ENCODE measurements at regions not wholly inside any gene's neighbourhood (a gene's known extent, or its start where the extent isn't known, plus 50 kb on each side); places are given as distances from the start of the nearest gene placed in this dataset.

GRCh38 chr10:7507887-7508726, 97.3 kb upstream of the SFMBT2 start:
- TF ChIP-seq CTCF (conservative IDR thresholded peaks at IDR 0.05 in 1 of 2, IDR thresholded peaks at IDR 0.05 in 1 of 2; ENCODE audit: extremely low read depth in 1 of 2, insufficient read depth in 1 of 2, low read depth in 1 of 2, low read length in 2 of 2) (no peak), EZH2 (IDR thresholded peaks at IDR 0.05; ENCODE audit: borderline replicate concordance, low read length) (no peak)
